ENCODE measurements at regions not wholly inside any gene's neighbourhood (a gene's known extent, or its start where the extent isn't known, plus 50 kb on each side); places are given as distances from the start of the nearest gene placed in this dataset.
"Not testable (repeated sequence)": the region's sequence is repeated elsewhere in the genome, so short reads cannot be mapped to it uniquely, and the experiment has no call there.

DNA sequence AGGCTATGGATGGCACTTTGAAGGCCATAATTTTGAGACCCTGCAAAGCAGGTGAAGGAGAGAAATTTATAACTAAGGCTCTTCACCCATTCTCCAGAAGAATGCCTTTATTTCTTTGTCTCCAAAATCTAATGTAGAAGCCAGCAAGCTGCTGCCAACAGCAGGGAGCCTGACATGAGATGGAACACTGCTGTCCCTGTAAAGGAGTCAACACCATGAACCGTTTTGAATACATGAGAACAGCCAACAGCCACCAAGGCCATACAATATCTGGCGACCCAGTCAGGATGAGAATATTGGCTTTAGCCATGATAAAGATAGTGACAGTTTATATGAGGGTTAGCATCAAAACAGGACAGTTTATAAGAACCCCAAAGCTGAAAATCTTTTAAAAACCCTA lies 121.2 kb upstream of the LIFR start:
- no peak overlapping the region for H3K4me3 ChIP-seq (ENCODE audit: low read depth in 1 of 3, low read length in 3 of 3)
- H3K9me3 ChIP-seq (ENCODE audit: control insufficient read depth in 2 of 2, insufficient read depth in 1 of 2, low read depth in 1 of 2, low read length in 1 of 2) = no peaks in the 10 kb centered on the region
- DNase-seq = no peak
- H3K27ac ChIP-seq (ENCODE audit: low read depth in 1 of 3, low read length in 2 of 3) = no peak overlapping the region
- peaks cover 0 to 19% (median 0%) of the 10 kb centered on the region in 3 donors for H3K27me3 ChIP-seq (ENCODE audit: control insufficient read depth in 3 of 3, insufficient read depth in 3 of 3, low read length in 3 of 3)
- no peak for FAIRE-seq
- H3K36me3 ChIP-seq (ENCODE audit: control insufficient read depth in 3 of 3, insufficient read depth in 2 of 3, low read depth in 1 of 3, low read length in 3 of 3) = no peaks in the 10 kb centered on the region
- H3K4me1 ChIP-seq (ENCODE audit: control insufficient read depth in 3 of 3, insufficient read depth in 2 of 3, low read depth in 1 of 3, low read length in 2 of 3) = no peaks in the 10 kb centered on the region
- WGBS, 3 donors = 72 to 76% (median 75%) methylated on average over 2 of the region's 2 CpGs

- Histone ChIP-seq H3K4me3 (ENCODE audit: low read depth in 1 of 3, low read length in 3 of 3) (no peak overlapping the region), H3K4me1 (ENCODE audit: control insufficient read depth in 3 of 3, insufficient read depth in 2 of 3, low read depth in 1 of 3, low read length in 2 of 3) (no peaks in the 10 kb centered on the region), H3K36me3 (ENCODE audit: control insufficient read depth in 3 of 3, insufficient read depth in 2 of 3, low read depth in 1 of 3, low read length in 3 of 3) (no peaks in the 10 kb centered on the region), H3K27me3 (ENCODE audit: control insufficient read depth in 3 of 3, insufficient read depth in 3 of 3, low read length in 3 of 3) (peaks cover 0 to 22% (median 0%) of the 10 kb centered on the region in 3 donors), H3K27ac (ENCODE audit: low read depth in 1 of 3, low read length in 2 of 3) (no peak overlapping the region), H3K9me3 (ENCODE audit: control insufficient read depth in 2 of 2, insufficient read depth in 1 of 2, low read depth in 1 of 2, low read length in 1 of 2) (no peaks in the 10 kb centered on the region)
- FAIRE-seq = no peak
- WGBS, 3 donors = 89 to 96% (median 89%) methylated on average over 1 of the region's 1 CpG
- DNase-seq = no peak
These were observed 121.6 kb upstream of the LIFR start for GRCh38 chr5:38678076-38678475.

GRCh38 chr5:38678697-38679096 lies 122.3 kb upstream of the LIFR start:
- peaks cover 0 to 23% (median 0%) of the 10 kb centered on the region in 3 donors for H3K27me3 ChIP-seq (ENCODE audit: control insufficient read depth in 3 of 3, insufficient read depth in 3 of 3, low read length in 3 of 3)

DNA sequence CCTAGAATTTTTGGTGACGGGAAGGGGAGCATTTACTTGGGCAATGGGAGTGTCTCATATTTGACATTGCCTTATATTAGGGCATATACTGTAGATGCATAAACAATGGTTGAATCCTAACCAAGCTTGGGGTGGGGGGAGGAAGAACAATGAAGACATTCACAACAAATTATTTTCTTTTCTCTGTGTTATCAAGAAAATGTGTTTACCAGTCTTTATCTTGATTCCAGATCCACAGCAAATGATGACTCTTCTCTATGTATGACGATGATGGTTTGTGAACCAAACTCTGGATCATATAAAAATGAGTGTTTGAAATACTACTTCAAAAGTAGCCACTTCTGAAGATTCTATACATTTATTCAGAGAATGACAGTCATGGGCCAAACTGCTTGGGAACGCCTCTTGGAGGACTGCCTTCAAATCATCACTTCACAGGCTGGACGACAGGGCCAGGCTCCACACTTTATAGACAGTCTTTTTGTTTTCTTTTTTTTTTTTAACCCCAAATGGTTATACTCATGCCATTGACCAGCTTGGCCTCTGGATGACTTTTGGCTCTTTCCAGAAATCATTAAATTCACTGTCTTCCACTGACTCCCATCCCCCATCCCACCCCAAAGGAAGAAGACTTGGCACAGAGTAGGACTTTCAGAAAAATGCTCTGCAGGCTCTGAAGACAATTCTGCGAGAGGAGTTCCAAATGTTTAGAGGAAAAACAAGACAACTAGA lies 123.8 kb upstream of the LIFR start:
- FAIRE-seq (no peak), DNase-seq (no peak)
- Histone ChIP-seq H3K9me3 (ENCODE audit: control insufficient read depth in 2 of 2, insufficient read depth in 1 of 2, low read depth in 1 of 2, low read length in 1 of 2) (no peaks in the 10 kb centered on the region), H3K36me3 (ENCODE audit: control insufficient read depth in 3 of 3, insufficient read depth in 2 of 3, low read depth in 1 of 3, low read length in 3 of 3) (no peaks in the 10 kb centered on the region), H3K4me3 (ENCODE audit: low read depth in 1 of 3, low read length in 3 of 3) (no peak overlapping the region), H3K27ac (ENCODE audit: low read depth in 1 of 3, low read length in 2 of 3) (no peak overlapping the region), H3K4me1 (ENCODE audit: control insufficient read depth in 3 of 3, insufficient read depth in 2 of 3, low read depth in 1 of 3, low read length in 2 of 3) (no peaks in the 10 kb centered on the region), H3K27me3 (ENCODE audit: control insufficient read depth in 3 of 3, insufficient read depth in 3 of 3, low read length in 3 of 3) (peaks cover 0 to 30% (median 0%) of the 10 kb centered on the region in 3 donors)
- 76 to 83% (median 82%) methylated on average over 5 of the region's 5 CpGs for WGBS, 3 donors

More at GRCh38 chr5:38678697-38679096, 122.3 kb upstream of the LIFR start:
- not testable (repeated sequence) for H3K9me3 ChIP-seq (ENCODE audit: control insufficient read depth in 2 of 2, insufficient read depth in 1 of 2, low read depth in 1 of 2, low read length in 1 of 2); H3K4me1 ChIP-seq (ENCODE audit: control insufficient read depth in 3 of 3, insufficient read depth in 2 of 3, low read depth in 1 of 3, low read length in 2 of 3); FAIRE-seq; H3K27ac ChIP-seq (ENCODE audit: low read depth in 1 of 3, low read length in 2 of 3); H3K36me3 ChIP-seq (ENCODE audit: control insufficient read depth in 3 of 3, insufficient read depth in 2 of 3, low read depth in 1 of 3, low read length in 3 of 3); H3K4me3 ChIP-seq (ENCODE audit: low read depth in 1 of 3, low read length in 3 of 3); DNase-seq
- 87 to 95% (median 89%) methylated on average over 7 of the region's 7 CpGs for WGBS, 3 donors

GRCh38 chr5:38681029-38681706 lies 124.7 kb upstream of the LIFR start:
- Histone ChIP-seq H3K27me3 (ENCODE audit: control insufficient read depth in 3 of 3, insufficient read depth in 3 of 3, low read length in 3 of 3) (peaks cover 0 to 39% (median 0%) of the 10 kb centered on the region in 3 donors), H3K4me3 (ENCODE audit: low read depth in 1 of 3, low read length in 3 of 3) (no peak overlapping the region), H3K4me1 (ENCODE audit: control insufficient read depth in 3 of 3, insufficient read depth in 2 of 3, low read depth in 1 of 3, low read length in 2 of 3) (no peaks in the 10 kb centered on the region), H3K36me3 (ENCODE audit: control insufficient read depth in 3 of 3, insufficient read depth in 2 of 3, low read depth in 1 of 3, low read length in 3 of 3) (no peaks in the 10 kb centered on the region), H3K27ac (ENCODE audit: low read depth in 1 of 3, low read length in 2 of 3) (no peak overlapping the region), H3K9me3 (ENCODE audit: control insufficient read depth in 2 of 2, insufficient read depth in 1 of 2, low read depth in 1 of 2, low read length in 1 of 2) (no peaks in the 10 kb centered on the region)
- no peak for FAIRE-seq
- no peak for DNase-seq
- whole genome bisulfite sequencing, 3 donors = 73 to 78% (median 76%) methylated on average over 3 of the region's 3 CpGs

DNA sequence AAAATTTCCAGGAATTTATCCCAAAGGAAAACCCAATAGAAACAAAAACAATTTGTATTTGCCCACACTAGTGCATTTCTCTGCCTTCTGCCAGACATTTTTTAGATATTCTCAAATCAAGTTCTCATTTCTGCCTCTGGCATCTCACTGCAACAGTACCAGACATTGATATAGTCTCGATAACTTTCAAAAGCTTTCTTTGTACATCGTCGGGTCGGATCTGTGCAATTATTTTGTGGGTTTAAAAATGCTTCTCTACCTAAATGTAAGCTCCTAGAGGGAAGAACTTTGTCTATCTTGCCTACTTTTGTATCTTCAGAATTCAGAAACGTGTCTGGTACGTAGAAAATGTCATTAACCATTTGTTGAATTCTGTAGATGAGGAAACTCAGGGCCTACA lies 125.5 kb upstream of the LIFR start:
- FAIRE-seq (no peak), DNase-seq (no peak)
- Histone ChIP-seq H3K4me3 (ENCODE audit: low read depth in 1 of 3, low read length in 3 of 3) (no peak overlapping the region), H3K9me3 (ENCODE audit: control insufficient read depth in 2 of 2, insufficient read depth in 1 of 2, low read depth in 1 of 2, low read length in 1 of 2) (no peaks in the 10 kb centered on the region), H3K36me3 (ENCODE audit: control insufficient read depth in 3 of 3, insufficient read depth in 2 of 3, low read depth in 1 of 3, low read length in 3 of 3) (no peaks in the 10 kb centered on the region), H3K27ac (ENCODE audit: low read depth in 1 of 3, low read length in 2 of 3) (no peak overlapping the region), H3K27me3 (ENCODE audit: control insufficient read depth in 3 of 3, insufficient read depth in 3 of 3, low read length in 3 of 3) (peaks cover 0 to 43% (median 0%) of the 10 kb centered on the region in 3 donors), H3K4me1 (ENCODE audit: control insufficient read depth in 3 of 3, insufficient read depth in 2 of 3, low read depth in 1 of 3, low read length in 2 of 3) (no peaks in the 10 kb centered on the region)
- WGBS, 3 donors = 67 to 76% (median 73%) methylated on average over 6 of the region's 6 CpGs

- WGBS, 3 donors = 56 to 69% (median 66%) methylated on average over 3 of the region's 3 CpGs
- peaks cover 0 to 4% of the 10 kb centered on the region in 2 donors for H3K9me3 ChIP-seq (ENCODE audit: control insufficient read depth in 2 of 2, insufficient read depth in 1 of 2, low read depth in 1 of 2, low read length in 1 of 2)
- H3K4me3 ChIP-seq (ENCODE audit: low read depth in 1 of 3, low read length in 3 of 3) = no peak overlapping the region
- peaks cover 0 to 62% (median 0%) of the 10 kb centered on the region in 3 donors for H3K27me3 ChIP-seq (ENCODE audit: control insufficient read depth in 3 of 3, insufficient read depth in 3 of 3, low read length in 3 of 3)
- no peaks in the 10 kb centered on the region for H3K36me3 ChIP-seq (ENCODE audit: control insufficient read depth in 3 of 3, insufficient read depth in 2 of 3, low read depth in 1 of 3, low read length in 3 of 3)
- H3K27ac ChIP-seq (ENCODE audit: low read depth in 1 of 3, low read length in 2 of 3) = no peak overlapping the region
- FAIRE-seq (no peak), DNase-seq (no peak)
- H3K4me1 ChIP-seq (ENCODE audit: control insufficient read depth in 3 of 3, insufficient read depth in 2 of 3, low read depth in 1 of 3, low read length in 2 of 3) = no peaks in the 10 kb centered on the region
These were observed 130.2 kb upstream of the LIFR start for GRCh38 chr5:38686658-38687057.

- H3K4me1 ChIP-seq (ENCODE audit: control insufficient read depth in 3 of 3, insufficient read depth in 2 of 3, low read depth in 1 of 3, low read length in 2 of 3) = no peaks in the 10 kb centered on the region
- WGBS, 3 donors = 30 to 59% (median 45%) methylated on average over 4 of the region's 4 CpGs
- peaks cover 0 to 4% of the 10 kb centered on the region in 2 donors for H3K9me3 ChIP-seq (ENCODE audit: control insufficient read depth in 2 of 2, insufficient read depth in 1 of 2, low read depth in 1 of 2, low read length in 1 of 2)
- H3K27ac ChIP-seq (ENCODE audit: low read depth in 1 of 3, low read length in 2 of 3) = no peak overlapping the region
- H3K27me3 ChIP-seq (ENCODE audit: control insufficient read depth in 3 of 3, insufficient read depth in 3 of 3, low read length in 3 of 3) = peaks cover 0 to 65% (median 2%) of the 10 kb centered on the region in 3 donors
- DNase-seq = no peak
- no peaks in the 10 kb centered on the region for H3K36me3 ChIP-seq (ENCODE audit: control insufficient read depth in 3 of 3, insufficient read depth in 2 of 3, low read depth in 1 of 3, low read length in 3 of 3)
- FAIRE-seq = no peak
- no peak overlapping the region for H3K4me3 ChIP-seq (ENCODE audit: low read depth in 1 of 3, low read length in 3 of 3)
These were observed 135.9 kb upstream of the LIFR start for GRCh38 chr5:38692346-38692745.
